Right atrium auricular region (tissue), 2 donors: ENCODE measurements at regions not wholly inside any gene's neighbourhood (a gene's known extent, or its start where the extent isn't known, plus 50 kb on each side); places are given as distances from the start of the nearest gene placed in this dataset.

Source experiments
- DNase-seq: peaks from one replicate; pipeline ENCODE4 v3.0.0-alpha.2; 2019; ENCODE audit warnings: low spot score
- H3K27ac ChIP-seq, 2 donors: fragments of 200-600 bp; sonication (generic); 1 replicate in 1 of 2; 2 replicates in 1 of 2; pipeline ENCODE4 v1.5.1; 2016 to 2019
- H3K27me3 ChIP-seq, 2 donors: fragments of 200-600 bp; sonication (generic); one replicate each; pipeline versions ENCODE4 v1.5.1 to v1.6.0; 2017 to 2019
- H3K36me3 ChIP-seq: fragments of 200-600 bp; sonication (generic); one replicate; pipeline ENCODE4 v1.5.1; 2016
- H3K4me1 ChIP-seq, 2 donors: fragments of 200-600 bp; sonication (generic); one replicate each; pipeline versions ENCODE4 v1.5.1 to v1.6.0; 2017 to 2019
- H3K4me3 ChIP-seq, 2 donors: fragments of 200-600 bp; sonication (generic); 1 replicate in 1 of 2; 2 replicates in 1 of 2; pipeline ENCODE4 v1.5.1; 2017 to 2019; ENCODE audit warnings: mild to moderate bottlenecking in 1 of 2, moderate library complexity in 1 of 2
- H3K9me3 ChIP-seq, 2 donors: fragments of 200-600 bp; sonication (generic); one replicate each; pipeline ENCODE4 v1.5.1; 2019
- TF ChIP-seq, protein P1 (sequence below), 2 donors: fragments of 200-600 bp; sonication (generic); IDR thresholded peaks; one replicate each; pipeline ENCODE4 v1.5.1; 2019; ENCODE audit warnings: antibody characterized with exemption in 2 of 2

DNA sequence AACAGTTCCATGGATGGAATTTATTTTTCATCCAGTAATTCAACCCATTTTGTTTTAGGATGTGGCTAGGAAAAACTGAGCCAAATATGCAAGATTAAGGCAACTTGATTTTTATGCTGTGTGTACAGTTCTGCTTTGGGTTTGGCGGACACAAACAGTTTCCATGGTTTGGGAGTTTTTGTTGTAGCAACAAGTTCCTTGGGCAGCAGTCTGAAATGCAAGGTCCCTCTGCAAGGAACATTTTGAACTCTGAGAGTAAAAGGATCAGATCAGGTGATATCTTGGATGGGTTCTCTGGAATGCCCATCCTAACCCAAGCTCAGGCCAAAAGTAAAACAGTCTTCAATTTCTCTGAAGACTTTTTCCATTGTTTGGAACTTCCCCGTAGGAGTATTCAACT lies 161.2 kb downstream of the TMX1 start:
- Histone ChIP-seq H3K4me1 (peaks cover 0 to 20% of the 10 kb centered on the region in 2 donors), H3K27me3 (no peaks in the 10 kb centered on the region), H3K4me3 (no peak overlapping the region), H3K9me3 (no peaks in the 10 kb centered on the region), H3K36me3 (no peaks in the 10 kb centered on the region), H3K27ac (peak overlapping the region; percentile 35 to 61)
- no peak for DNase-seq
- TF ChIP-seq, protein P1, sequence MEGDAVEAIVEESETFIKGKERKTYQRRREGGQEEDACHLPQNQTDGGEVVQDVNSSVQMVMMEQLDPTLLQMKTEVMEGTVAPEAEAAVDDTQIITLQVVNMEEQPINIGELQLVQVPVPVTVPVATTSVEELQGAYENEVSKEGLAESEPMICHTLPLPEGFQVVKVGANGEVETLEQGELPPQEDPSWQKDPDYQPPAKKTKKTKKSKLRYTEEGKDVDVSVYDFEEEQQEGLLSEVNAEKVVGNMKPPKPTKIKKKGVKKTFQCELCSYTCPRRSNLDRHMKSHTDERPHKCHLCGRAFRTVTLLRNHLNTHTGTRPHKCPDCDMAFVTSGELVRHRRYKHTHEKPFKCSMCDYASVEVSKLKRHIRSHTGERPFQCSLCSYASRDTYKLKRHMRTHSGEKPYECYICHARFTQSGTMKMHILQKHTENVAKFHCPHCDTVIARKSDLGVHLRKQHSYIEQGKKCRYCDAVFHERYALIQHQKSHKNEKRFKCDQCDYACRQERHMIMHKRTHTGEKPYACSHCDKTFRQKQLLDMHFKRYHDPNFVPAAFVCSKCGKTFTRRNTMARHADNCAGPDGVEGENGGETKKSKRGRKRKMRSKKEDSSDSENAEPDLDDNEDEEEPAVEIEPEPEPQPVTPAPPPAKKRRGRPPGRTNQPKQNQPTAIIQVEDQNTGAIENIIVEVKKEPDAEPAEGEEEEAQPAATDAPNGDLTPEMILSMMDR (IDR thresholded peaks at IDR 0.05) = no peak

DNA sequence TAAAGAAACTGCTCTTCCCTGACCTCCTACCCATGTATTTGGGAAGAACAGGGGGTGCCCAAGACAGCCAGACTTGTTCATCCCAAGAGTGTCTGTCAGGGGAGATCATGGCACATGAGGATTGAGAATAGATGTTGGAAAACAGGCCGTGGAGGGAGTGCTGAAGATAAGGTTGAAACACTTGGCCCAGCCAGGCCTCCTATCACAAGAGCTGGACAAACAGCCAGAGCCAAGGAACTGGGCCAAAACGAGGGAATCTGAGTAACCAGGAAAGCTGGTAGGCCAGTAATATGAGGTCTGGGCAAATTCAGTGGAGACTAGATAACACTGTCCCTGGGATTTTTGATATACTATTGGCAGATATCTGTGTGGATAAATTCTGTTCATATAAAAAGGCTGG lies 161.7 kb downstream of the TMX1 start:
- Histone ChIP-seq H3K4me1 (peaks cover 0 to 15% of the 10 kb centered on the region in 2 donors), H3K27ac (peak overlapping the region; percentile 35 to 61)
- peak; percentile 69 for DNase-seq

DNA sequence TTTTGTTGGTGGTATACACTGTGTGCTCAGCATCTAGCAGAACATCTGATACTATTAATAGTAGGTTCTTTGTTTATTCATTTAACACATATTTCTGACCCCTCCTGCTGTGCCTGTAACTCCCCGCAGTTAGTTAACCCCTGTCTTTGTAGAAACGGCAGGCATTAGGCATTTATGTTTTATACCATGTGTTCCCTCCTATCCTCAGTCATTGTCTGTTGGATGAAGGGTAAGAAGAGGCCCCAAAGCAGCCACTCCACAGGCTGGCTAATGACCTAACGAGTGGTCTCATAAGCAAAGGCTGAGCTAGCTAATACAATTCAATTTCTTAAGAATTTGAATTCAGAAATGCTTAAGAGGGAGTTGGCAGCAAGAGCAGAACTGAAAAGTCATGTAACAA lies 170.8 kb downstream of the TMX1 start:
- Histone ChIP-seq H3K4me3 (no peak overlapping the region), H3K27me3 (no peaks in the 10 kb centered on the region), H3K27ac (no peak overlapping the region), H3K36me3 (no peaks in the 10 kb centered on the region), H3K4me1 (no peaks in the 10 kb centered on the region), H3K9me3 (no peaks in the 10 kb centered on the region)
- DNase-seq = no peak
- TF ChIP-seq, protein P1 (IDR thresholded peaks at IDR 0.05) = no peak

More for the DNA sequence above, 161.7 kb downstream of the TMX1 start:
- H3K4me3 ChIP-seq = no peak overlapping the region
- TF ChIP-seq, protein P1 (IDR thresholded peaks at IDR 0.05) = no peak
- no peaks in the 10 kb centered on the region for H3K9me3 ChIP-seq
- no peaks in the 10 kb centered on the region for H3K27me3 ChIP-seq
- no peaks in the 10 kb centered on the region for H3K36me3 ChIP-seq

DNA sequence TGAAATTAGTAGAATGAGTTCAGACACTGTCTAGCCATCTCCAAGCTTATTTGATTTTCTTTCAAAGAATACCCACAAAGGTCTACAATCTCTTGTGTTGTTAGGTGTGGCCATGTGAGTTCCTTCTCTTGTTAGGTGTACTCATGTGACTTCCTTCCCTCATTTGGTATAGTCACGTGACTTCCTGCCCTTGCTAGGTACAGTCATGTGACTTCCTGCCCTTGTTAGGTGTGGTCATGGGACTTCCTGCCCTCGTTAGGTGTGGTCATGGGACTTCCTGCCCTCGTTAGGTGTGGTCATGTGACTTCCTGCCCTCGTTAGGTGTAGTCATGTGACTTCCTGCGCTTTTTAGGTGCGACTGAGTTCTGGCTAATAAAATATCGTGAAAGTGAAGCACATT lies 179.6 kb downstream of the TMX1 start:
- Histone ChIP-seq H3K4me1 (peaks cover 0 to 8% of the 10 kb centered on the region in 2 donors), H3K36me3 (no peaks in the 10 kb centered on the region), H3K27me3 (no peaks in the 10 kb centered on the region), H3K27ac (no peak overlapping the region), H3K4me3 (no peak overlapping the region), H3K9me3 (peaks cover 0 to 18% of the 10 kb centered on the region in 2 donors)
- TF ChIP-seq, protein P1 (IDR thresholded peaks at IDR 0.05) = no peak
- no peak for DNase-seq

DNA sequence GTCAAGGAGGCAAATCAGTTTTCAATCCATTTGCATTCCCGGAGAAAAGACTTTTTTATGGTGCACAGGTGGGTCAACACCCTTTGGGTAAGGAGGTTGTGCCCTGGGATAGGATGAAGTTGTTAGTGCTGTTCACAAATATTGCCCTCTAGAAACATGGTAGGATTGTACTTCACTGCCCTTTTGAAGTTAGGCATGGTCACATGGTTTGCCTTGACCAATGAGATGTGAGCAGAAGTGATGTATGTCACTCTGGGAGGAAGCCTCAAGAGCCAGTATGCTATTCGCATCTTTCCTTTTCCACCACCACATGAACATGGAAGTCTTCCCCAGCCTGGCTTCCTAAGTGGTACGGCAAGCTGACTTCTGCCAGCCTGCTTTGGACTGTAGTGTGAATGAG lies 182.7 kb downstream of the TMX1 start:
- H3K4me3 ChIP-seq = no peak overlapping the region
- H3K9me3 ChIP-seq = peaks cover 0 to 18% of the 10 kb centered on the region in 2 donors
- peaks cover 0 to 15% of the 10 kb centered on the region in 2 donors for H3K4me1 ChIP-seq
- DNase-seq = no peak
- no peaks in the 10 kb centered on the region for H3K36me3 ChIP-seq
- H3K27ac ChIP-seq = no peak overlapping the region
- TF ChIP-seq, protein P1 (IDR thresholded peaks at IDR 0.05) = no peak
- H3K27me3 ChIP-seq = no peaks in the 10 kb centered on the region

DNA sequence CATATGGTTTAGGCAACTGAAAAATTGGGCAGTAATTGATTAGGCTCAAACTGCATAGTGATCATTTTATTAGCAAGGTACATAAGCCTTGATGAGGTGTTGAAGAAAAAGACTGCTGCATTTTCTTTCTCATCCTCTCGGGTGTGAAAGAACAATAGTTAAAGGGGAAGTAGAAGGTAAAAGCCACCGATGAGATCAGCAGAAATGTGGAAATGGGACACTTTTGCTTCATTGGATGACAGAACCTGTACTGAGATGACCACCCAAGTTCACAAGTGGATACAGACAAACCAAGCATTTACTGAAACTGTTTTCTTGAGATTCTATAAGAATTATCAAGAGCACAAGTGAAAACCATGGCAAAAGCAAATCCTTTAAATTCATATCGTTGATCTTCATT lies 184.0 kb downstream of the TMX1 start:
- DNase-seq = no peak
- Histone ChIP-seq H3K4me1 (peaks cover 0 to 15% of the 10 kb centered on the region in 2 donors), H3K9me3 (peaks cover 0 to 11% of the 10 kb centered on the region in 2 donors), H3K27ac (peak overlapping the region; percentile 37 to 71), H3K36me3 (no peaks in the 10 kb centered on the region), H3K4me3 (no peak overlapping the region), H3K27me3 (no peaks in the 10 kb centered on the region)
- TF ChIP-seq, protein P1 (IDR thresholded peaks at IDR 0.05) = no peak
